ENCODE measurements at regions not wholly inside any gene's neighbourhood (a gene's known extent, or its start where the extent isn't known, plus 50 kb on each side); places are given as distances from the start of the nearest gene placed in this dataset.

DNA sequence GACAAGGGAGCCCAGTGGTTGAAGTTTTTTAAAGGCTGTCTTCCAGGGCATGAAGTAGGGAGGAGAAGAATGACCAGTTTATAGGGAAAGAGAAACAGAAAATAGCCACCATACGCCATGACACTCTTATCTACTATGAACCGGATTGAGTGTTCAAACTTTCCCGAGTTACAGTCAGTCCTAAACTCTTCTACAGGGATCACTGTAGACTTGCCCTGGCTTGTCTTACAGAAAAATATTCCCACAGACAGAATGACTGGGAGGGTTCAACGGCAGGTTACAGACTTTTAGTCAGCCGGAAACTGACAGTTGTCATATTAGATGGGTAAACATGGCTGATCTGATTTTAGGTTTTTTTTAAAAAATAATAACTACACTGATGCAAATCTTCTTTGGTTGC lies 662.5 kb upstream of the SOX9 start:
- BruUV-seq (replicated peaks): no TSS peak
- Histone ChIP-seq H3K36me3 (ENCODE audit: control insufficient read depth, insufficient read depth, low read length) (no peaks in the 10 kb centered on the region), H3K4me1 (ENCODE audit: control insufficient read depth, insufficient read depth, low read length) (no peaks in the 10 kb centered on the region), H3K9me3 (ENCODE audit: control insufficient read depth, insufficient read depth, low read depth, low read length) (no peaks in the 10 kb centered on the region), H3K27ac (ENCODE audit: low read length) (no peak overlapping the region), H3K4me3 (ENCODE audit: low read depth in 2 of 2, low read length in 2 of 2) (no peak overlapping the region), H3K27me3 (ENCODE audit: control insufficient read depth, insufficient read depth, low read length) (no peaks in the 10 kb centered on the region)
- ATAC-seq: no peak
- in situ Hi-C loops (cut with HindIII; ENCODE audit: low pct_unique_long_range_greater_than_20kb, low sequenced_read_pairs): no loop called here
- no peak for DNase-seq (ENCODE audit: low read depth, low spot score)
- TF ChIP-seq, protein P1, sequence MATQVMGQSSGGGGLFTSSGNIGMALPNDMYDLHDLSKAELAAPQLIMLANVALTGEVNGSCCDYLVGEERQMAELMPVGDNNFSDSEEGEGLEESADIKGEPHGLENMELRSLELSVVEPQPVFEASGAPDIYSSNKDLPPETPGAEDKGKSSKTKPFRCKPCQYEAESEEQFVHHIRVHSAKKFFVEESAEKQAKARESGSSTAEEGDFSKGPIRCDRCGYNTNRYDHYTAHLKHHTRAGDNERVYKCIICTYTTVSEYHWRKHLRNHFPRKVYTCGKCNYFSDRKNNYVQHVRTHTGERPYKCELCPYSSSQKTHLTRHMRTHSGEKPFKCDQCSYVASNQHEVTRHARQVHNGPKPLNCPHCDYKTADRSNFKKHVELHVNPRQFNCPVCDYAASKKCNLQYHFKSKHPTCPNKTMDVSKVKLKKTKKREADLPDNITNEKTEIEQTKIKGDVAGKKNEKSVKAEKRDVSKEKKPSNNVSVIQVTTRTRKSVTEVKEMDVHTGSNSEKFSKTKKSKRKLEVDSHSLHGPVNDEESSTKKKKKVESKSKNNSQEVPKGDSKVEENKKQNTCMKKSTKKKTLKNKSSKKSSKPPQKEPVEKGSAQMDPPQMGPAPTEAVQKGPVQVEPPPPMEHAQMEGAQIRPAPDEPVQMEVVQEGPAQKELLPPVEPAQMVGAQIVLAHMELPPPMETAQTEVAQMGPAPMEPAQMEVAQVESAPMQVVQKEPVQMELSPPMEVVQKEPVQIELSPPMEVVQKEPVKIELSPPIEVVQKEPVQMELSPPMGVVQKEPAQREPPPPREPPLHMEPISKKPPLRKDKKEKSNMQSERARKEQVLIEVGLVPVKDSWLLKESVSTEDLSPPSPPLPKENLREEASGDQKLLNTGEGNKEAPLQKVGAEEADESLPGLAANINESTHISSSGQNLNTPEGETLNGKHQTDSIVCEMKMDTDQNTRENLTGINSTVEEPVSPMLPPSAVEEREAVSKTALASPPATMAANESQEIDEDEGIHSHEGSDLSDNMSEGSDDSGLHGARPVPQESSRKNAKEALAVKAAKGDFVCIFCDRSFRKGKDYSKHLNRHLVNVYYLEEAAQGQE (IDR thresholded peaks at IDR 0.05; ENCODE audit: insufficient read depth in 1 of 2, low read depth in 2 of 2, low read length in 1 of 2): no peak
- TF ChIP-seq TCF7L2 (IDR thresholded peaks at IDR 0.05; ENCODE audit: low read depth, low read length) (no peak), POLR2AphosphoS5 (IDR thresholded peaks at IDR 0.05; ENCODE audit: low read depth, low read length) (no peak), SIN3A (IDR thresholded peaks at IDR 0.05; ENCODE audit: borderline replicate concordance, insufficient read depth, low read depth, low read length) (no peak)
- TF ChIP-seq, protein P2, sequence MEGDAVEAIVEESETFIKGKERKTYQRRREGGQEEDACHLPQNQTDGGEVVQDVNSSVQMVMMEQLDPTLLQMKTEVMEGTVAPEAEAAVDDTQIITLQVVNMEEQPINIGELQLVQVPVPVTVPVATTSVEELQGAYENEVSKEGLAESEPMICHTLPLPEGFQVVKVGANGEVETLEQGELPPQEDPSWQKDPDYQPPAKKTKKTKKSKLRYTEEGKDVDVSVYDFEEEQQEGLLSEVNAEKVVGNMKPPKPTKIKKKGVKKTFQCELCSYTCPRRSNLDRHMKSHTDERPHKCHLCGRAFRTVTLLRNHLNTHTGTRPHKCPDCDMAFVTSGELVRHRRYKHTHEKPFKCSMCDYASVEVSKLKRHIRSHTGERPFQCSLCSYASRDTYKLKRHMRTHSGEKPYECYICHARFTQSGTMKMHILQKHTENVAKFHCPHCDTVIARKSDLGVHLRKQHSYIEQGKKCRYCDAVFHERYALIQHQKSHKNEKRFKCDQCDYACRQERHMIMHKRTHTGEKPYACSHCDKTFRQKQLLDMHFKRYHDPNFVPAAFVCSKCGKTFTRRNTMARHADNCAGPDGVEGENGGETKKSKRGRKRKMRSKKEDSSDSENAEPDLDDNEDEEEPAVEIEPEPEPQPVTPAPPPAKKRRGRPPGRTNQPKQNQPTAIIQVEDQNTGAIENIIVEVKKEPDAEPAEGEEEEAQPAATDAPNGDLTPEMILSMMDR (IDR thresholded peaks at IDR 0.05): no peak
- ChIA-PET CTCF (no interaction called here), POLR2A (no interaction called here)
- intact Hi-C loops (cut with micrococcal nuclease; ENCODE audit: unreplicated experiment): no loop called here

DNA sequence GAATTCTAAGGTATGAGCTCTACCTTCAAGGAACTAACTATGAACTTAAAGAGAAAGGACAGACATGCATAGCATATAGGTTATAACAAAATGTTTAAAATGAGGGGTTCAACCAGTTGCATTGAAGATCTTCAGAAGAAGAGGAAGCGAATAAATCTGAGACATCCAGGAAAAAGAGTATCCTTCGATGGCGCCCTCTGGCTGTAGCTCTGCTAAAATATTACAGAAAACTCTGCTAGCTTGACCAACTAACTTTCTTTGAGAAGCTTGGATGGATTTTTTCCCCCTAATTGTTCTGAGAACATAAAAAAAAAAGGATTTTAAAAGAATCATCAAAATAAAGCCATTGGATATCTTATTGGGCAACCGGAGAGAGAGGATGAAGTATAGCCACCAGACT lies 659.9 kb upstream of the SOX9 start:
- ATAC-seq (no peak), DNase-seq (ENCODE audit: low read depth, low spot score) (no peak)
- Histone ChIP-seq H3K27ac (ENCODE audit: low read length) (no peak overlapping the region), H3K9me3 (ENCODE audit: control insufficient read depth, insufficient read depth, low read depth, low read length) (no peaks in the 10 kb centered on the region), H3K4me1 (ENCODE audit: control insufficient read depth, insufficient read depth, low read length) (no peaks in the 10 kb centered on the region), H3K36me3 (ENCODE audit: control insufficient read depth, insufficient read depth, low read length) (no peaks in the 10 kb centered on the region), H3K4me3 (ENCODE audit: low read depth in 2 of 2, low read length in 2 of 2) (no peak overlapping the region), H3K27me3 (ENCODE audit: control insufficient read depth, insufficient read depth, low read length) (no peaks in the 10 kb centered on the region)
- in situ Hi-C loops (cut with HindIII; ENCODE audit: low pct_unique_long_range_greater_than_20kb, low sequenced_read_pairs) (no loop called here), intact Hi-C loops (cut with micrococcal nuclease; ENCODE audit: unreplicated experiment) (loop anchor here (10.0 kb wide), 1 partner anchor 346 kb away; no protein-coding TSS in a partner anchor)
- TF ChIP-seq TCF7L2 (IDR thresholded peaks at IDR 0.05; ENCODE audit: low read depth, low read length): no peak
- TF ChIP-seq, protein P2 (IDR thresholded peaks at IDR 0.05): peak; percentile 54; the same call in 1 of the 2 replicates
- ChIA-PET POLR2A (no interaction called here), CTCF (interaction anchor here (0.6 to 0.8 kb wide), 4 partner anchors 112 to 536 kb away, joined by 3 to 6 read pairs (median 5); no protein-coding TSS in a partner anchor)
- BruUV-seq (replicated peaks): no TSS peak

Measured in Panc1 (cell line).